ENCODE measurements at regions not wholly inside any gene's neighbourhood (a gene's known extent, or its start where the extent isn't known, plus 50 kb on each side); places are given as distances from the start of the nearest gene placed in this dataset.

GRCh38 chr13:100887729-100888151 is 213.1 kb upstream of the TMTC4 start:
- no peak for TF ChIP-seq CTCF (conservative IDR thresholded peaks at IDR 0.05)
- TF ChIP-seq ZFX (IDR thresholded peaks at IDR 0.05): no peak
